PC-9 (cell line): ENCODE measurements at regions not wholly inside any gene's neighbourhood (a gene's known extent, or its start where the extent isn't known, plus 50 kb on each side); places are given as distances from the start of the nearest gene placed in this dataset.

Experiments
- EZH2 ChIP-seq: fragments of 200-600 bp; sonication (generic); IDR thresholded peaks from 2 replicates; pipeline ENCODE4 v1.8.0; 2017; ENCODE audit warnings: antibody characterized with exemption, low read depth
- TF ChIP-seq, protein P1 (sequence below): fragments of 200-600 bp; sonication (generic); conservative IDR thresholded peaks from 2 replicates; pipeline ENCODE4 v1.6.1; 2017; ENCODE audit warnings: mixed run types, antibody characterized with exemption, mild to moderate bottlenecking, moderate library complexity

DNA sequence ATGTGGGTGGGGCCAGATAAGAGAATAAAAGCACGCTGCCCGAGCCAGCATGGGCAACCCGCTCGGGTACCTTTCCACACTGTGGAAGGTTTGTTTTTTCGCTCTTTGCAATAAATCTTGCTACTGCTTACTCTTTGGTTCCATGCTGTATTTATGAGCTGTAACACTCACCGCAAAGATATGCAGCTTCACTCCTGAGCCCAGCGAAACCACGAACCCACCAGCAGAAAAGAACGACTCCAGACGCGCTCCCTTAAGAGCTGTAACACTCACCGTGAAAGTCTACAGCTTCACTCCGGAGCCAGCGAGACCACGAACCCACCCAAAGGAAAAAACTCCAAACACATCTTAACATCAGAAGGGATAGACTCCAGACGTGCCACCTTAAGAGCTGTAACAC, 76.7 kb downstream of the TFAP2A start:
- TF ChIP-seq, protein P1, sequence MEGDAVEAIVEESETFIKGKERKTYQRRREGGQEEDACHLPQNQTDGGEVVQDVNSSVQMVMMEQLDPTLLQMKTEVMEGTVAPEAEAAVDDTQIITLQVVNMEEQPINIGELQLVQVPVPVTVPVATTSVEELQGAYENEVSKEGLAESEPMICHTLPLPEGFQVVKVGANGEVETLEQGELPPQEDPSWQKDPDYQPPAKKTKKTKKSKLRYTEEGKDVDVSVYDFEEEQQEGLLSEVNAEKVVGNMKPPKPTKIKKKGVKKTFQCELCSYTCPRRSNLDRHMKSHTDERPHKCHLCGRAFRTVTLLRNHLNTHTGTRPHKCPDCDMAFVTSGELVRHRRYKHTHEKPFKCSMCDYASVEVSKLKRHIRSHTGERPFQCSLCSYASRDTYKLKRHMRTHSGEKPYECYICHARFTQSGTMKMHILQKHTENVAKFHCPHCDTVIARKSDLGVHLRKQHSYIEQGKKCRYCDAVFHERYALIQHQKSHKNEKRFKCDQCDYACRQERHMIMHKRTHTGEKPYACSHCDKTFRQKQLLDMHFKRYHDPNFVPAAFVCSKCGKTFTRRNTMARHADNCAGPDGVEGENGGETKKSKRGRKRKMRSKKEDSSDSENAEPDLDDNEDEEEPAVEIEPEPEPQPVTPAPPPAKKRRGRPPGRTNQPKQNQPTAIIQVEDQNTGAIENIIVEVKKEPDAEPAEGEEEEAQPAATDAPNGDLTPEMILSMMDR: no peak
- TF ChIP-seq EZH2: no peak
